ENCODE measurements at regions not wholly inside any gene's neighbourhood (a gene's known extent, or its start where the extent isn't known, plus 50 kb on each side); places are given as distances from the start of the nearest gene placed in this dataset.

DNA sequence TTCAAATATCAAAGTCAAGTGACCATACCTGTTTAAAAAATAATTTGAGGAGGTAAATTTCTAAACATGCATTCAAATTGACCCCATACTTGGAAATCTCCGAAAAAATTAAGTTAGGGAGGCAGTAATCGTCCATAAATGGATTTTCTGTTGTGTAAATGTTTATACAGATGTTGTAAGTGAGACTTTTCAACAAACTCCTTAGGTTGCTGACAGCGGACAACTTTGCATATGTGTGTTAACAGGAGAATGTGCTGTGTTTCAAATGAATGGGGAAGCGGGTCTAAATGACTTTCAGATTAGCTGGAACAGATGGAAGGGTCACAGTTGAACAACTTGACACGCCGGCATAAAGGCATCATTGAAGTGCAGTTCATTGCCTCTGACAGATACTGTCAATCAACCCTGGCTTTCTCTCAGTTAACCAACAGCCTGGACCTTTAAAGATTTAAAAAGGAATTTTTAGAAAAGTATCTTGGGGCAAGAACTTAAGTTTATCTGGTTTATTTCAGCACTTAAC is 98.2 kb upstream of the DBX1 start:
- TF ChIP-seq EZH2 (IDR thresholded peaks at IDR 0.05; ENCODE audit: borderline replicate concordance, low read depth, low read length, poor library complexity, severe bottlenecking), result no peak
- TF ChIP-seq, protein P1, sequence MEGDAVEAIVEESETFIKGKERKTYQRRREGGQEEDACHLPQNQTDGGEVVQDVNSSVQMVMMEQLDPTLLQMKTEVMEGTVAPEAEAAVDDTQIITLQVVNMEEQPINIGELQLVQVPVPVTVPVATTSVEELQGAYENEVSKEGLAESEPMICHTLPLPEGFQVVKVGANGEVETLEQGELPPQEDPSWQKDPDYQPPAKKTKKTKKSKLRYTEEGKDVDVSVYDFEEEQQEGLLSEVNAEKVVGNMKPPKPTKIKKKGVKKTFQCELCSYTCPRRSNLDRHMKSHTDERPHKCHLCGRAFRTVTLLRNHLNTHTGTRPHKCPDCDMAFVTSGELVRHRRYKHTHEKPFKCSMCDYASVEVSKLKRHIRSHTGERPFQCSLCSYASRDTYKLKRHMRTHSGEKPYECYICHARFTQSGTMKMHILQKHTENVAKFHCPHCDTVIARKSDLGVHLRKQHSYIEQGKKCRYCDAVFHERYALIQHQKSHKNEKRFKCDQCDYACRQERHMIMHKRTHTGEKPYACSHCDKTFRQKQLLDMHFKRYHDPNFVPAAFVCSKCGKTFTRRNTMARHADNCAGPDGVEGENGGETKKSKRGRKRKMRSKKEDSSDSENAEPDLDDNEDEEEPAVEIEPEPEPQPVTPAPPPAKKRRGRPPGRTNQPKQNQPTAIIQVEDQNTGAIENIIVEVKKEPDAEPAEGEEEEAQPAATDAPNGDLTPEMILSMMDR (conservative IDR thresholded peaks at IDR 0.05; ENCODE audit: low read depth, low read length), result no peak
